Loucy (cell line): ENCODE measurements at regions not wholly inside any gene's neighbourhood (a gene's known extent, or its start where the extent isn't known, plus 50 kb on each side); places are given as distances from the start of the nearest gene placed in this dataset.

ENCODE experiments used
- EZH2phosphoT487 ChIP-seq: fragments of 200-600 bp; IDR thresholded peaks from 2 replicates; pipeline ENCODE4 v1.6.1; 2018; ENCODE audit warnings: antibody characterized with exemption, mild to moderate bottlenecking, moderate library complexity, borderline replicate concordance
- TF ChIP-seq, protein P1 (sequence below): fragments of 200-600 bp; sonication (generic); conservative IDR thresholded peaks from 2 replicates; pipeline ENCODE4 v1.5.1; 2014; ENCODE audit warnings: mild to moderate bottlenecking, antibody characterized with exemption, low read length

DNA sequence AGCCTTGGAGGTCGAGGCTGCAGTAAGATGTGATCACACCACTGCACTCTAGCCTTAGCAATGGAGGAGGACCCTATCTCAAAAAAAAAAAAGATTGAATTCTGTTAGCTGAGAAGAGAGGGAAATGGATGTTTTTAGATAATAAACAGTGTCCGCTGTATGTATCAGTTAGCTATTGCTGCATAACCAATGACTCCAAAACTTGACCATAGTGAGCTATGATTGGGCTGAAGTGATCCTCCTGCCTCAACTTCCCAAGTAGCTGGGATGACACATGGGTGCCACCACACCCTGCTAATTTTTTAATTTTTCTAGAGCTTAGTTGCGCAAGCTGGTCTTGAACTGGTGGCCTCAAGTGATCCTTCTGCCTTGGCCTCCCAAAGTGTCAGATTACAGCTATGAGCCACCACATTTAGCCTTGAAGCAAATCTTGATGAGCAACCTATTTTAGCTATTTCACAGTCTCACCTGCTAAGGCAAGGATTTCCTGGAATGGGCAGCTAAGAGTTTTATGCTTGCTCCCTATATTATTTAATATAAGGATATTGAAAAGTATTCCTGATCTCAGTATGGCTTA is 68.3 kb upstream of the ATF7IP2 start:
- TF ChIP-seq, protein P1, sequence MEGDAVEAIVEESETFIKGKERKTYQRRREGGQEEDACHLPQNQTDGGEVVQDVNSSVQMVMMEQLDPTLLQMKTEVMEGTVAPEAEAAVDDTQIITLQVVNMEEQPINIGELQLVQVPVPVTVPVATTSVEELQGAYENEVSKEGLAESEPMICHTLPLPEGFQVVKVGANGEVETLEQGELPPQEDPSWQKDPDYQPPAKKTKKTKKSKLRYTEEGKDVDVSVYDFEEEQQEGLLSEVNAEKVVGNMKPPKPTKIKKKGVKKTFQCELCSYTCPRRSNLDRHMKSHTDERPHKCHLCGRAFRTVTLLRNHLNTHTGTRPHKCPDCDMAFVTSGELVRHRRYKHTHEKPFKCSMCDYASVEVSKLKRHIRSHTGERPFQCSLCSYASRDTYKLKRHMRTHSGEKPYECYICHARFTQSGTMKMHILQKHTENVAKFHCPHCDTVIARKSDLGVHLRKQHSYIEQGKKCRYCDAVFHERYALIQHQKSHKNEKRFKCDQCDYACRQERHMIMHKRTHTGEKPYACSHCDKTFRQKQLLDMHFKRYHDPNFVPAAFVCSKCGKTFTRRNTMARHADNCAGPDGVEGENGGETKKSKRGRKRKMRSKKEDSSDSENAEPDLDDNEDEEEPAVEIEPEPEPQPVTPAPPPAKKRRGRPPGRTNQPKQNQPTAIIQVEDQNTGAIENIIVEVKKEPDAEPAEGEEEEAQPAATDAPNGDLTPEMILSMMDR, result no peak
- TF ChIP-seq EZH2phosphoT487, result no peak
